ENCODE measurements at regions not wholly inside any gene's neighbourhood (a gene's known extent, or its start where the extent isn't known, plus 50 kb on each side); places are given as distances from the start of the nearest gene placed in this dataset.

DNA sequence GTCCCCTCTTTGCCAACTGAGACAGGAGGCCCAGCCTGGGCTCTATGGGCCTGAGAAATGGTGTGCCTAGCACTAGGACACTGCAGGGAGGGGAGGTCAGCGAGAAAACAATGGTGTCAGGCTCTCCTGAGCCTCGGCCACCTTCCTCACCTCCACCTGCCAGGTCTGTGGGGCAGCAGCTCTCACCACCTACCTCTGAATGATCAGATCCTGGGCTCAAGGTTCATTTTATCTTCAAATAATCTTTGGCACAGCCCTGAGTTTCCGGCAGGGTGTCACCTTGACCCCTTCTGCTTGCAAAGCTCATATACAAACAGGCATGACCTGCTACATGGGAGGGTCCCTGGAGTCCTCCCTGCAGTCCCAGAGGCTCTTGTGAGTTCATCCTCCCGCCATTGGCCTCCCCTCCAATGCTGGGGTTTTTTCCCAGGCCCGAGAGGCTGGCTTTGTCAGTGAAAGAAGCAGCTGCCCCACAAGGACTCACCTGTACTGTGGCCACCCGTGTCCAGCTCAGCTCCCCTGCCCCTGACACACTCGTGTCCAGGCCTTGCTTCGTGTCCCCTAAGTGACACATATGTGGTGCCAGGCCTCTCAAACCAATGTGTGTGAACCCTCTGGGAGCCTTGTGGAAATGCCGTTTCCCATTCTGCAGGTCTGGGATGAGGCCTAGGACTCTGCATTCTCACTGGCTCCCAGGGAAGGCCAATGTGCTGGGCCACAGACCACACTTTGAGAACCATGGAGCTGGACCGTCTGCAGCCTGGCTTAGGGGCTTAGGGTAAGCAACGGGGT, 176.8 kb upstream of the CIBAR2 start:
- H3K9me3 ChIP-seq (ENCODE audit: control insufficient read depth, low read depth, low read length), result no peaks in the 10 kb centered on the region
- H4K5ac ChIP-seq (ENCODE audit: insufficient read length, low read depth, low read length), result no peak overlapping the region
- no peaks in the 10 kb centered on the region for H3K79me1 ChIP-seq (ENCODE audit: insufficient read depth, low read depth, low read length, poor library complexity, severe bottlenecking)
- H3K23ac ChIP-seq (ENCODE audit: insufficient read length, low read depth, low read length), result no peak overlapping the region
- no peak overlapping the region for H2BK20ac ChIP-seq (ENCODE audit: low read depth, low read length, poor library complexity, severe bottlenecking)
- no peak overlapping the region for H4K91ac ChIP-seq (ENCODE audit: insufficient read length, low read depth, low read length)
- H2AK5ac ChIP-seq (ENCODE audit: insufficient read length, low read length), result no peak overlapping the region
- H3K18ac ChIP-seq (ENCODE audit: insufficient read length, low read depth, low read length), result no peak overlapping the region
- H3K27me3 ChIP-seq (ENCODE audit: insufficient read depth, low read length), result no peaks in the 10 kb centered on the region
- H4K20me1 ChIP-seq (ENCODE audit: control insufficient read depth, insufficient read depth, insufficient read length), result peaks cover 2% of the 10 kb centered on the region
- H3K56ac ChIP-seq (ENCODE audit: insufficient read length, low read depth, low read length), result no peak overlapping the region
- H3T11ph ChIP-seq (ENCODE audit: low read length), result no peak overlapping the region
- DNase-seq, result no peak
- Mint-ChIP-seq H3K4me1 (peaks cover 0 to 25% of the 10 kb centered on the region in 2 experiments; a peak in 2 of 4 replicates), H3K9me3 (no peaks in the 10 kb centered on the region), H3K27ac (no peak overlapping the region), H3K36me3 (ENCODE audit: insufficient read depth in 1 of 3, low read depth in 3 of 3) (no peaks in the 10 kb centered on the region), H3K4me3 (no peak overlapping the region), H3K27me3 (ENCODE audit: low read depth) (no peaks in the 10 kb centered on the region)
- H3K14ac ChIP-seq (ENCODE audit: insufficient read depth, low read length), result no peak overlapping the region
- no peak overlapping the region for H3K4me2 ChIP-seq (ENCODE audit: insufficient read depth, insufficient read length, low read length)
- TF ChIP-seq, protein P1, sequence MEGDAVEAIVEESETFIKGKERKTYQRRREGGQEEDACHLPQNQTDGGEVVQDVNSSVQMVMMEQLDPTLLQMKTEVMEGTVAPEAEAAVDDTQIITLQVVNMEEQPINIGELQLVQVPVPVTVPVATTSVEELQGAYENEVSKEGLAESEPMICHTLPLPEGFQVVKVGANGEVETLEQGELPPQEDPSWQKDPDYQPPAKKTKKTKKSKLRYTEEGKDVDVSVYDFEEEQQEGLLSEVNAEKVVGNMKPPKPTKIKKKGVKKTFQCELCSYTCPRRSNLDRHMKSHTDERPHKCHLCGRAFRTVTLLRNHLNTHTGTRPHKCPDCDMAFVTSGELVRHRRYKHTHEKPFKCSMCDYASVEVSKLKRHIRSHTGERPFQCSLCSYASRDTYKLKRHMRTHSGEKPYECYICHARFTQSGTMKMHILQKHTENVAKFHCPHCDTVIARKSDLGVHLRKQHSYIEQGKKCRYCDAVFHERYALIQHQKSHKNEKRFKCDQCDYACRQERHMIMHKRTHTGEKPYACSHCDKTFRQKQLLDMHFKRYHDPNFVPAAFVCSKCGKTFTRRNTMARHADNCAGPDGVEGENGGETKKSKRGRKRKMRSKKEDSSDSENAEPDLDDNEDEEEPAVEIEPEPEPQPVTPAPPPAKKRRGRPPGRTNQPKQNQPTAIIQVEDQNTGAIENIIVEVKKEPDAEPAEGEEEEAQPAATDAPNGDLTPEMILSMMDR (conservative IDR thresholded peaks at IDR 0.05), result no peak
- H2BK120ac ChIP-seq (ENCODE audit: low read depth, low read length, poor library complexity, severe bottlenecking), result no peak overlapping the region
- H3K23me2 ChIP-seq (ENCODE audit: insufficient read length, low read depth, low read length, poor library complexity, severe bottlenecking), result no peaks in the 10 kb centered on the region
- no peaks in the 10 kb centered on the region for H3K79me2 ChIP-seq (ENCODE audit: insufficient read depth, low read length)
- no peak overlapping the region for H2BK15ac ChIP-seq (ENCODE audit: low read depth, low read length)
- H3K4me1 ChIP-seq (ENCODE audit: insufficient read depth, low read length), result no peaks in the 10 kb centered on the region
- no peak overlapping the region for H3K27ac ChIP-seq (ENCODE audit: insufficient read length, low read depth, low read length)
- no CpG with 5 or more reads among the region's 11 CpGs for WGBS (ENCODE audit: extremely low coverage, insufficient read length, low lambda C conversion rate)
- H2AFZ ChIP-seq (ENCODE audit: low read length), result no peak overlapping the region
- H4K8ac ChIP-seq (replicated peaks; ENCODE audit: insufficient read length, low read depth, low read length), result no peak overlapping the region
- no peak overlapping the region for H2BK12ac ChIP-seq (ENCODE audit: insufficient read length, low read depth, low read length)
- H3K9ac ChIP-seq (ENCODE audit: extremely low read depth, insufficient read length, low read length), result no peak overlapping the region
- no peak overlapping the region for H3K4ac ChIP-seq (ENCODE audit: low read depth, low read length)
- no peak overlapping the region for H2BK5ac ChIP-seq (ENCODE audit: insufficient read length, low read length)

All from H9 (cell line).